H9 (cell line): ENCODE measurements at regions not wholly inside any gene's neighbourhood (a gene's known extent, or its start where the extent isn't known, plus 50 kb on each side); places are given as distances from the start of the nearest gene placed in this dataset.

Experiments used
- DNase-seq: peaks from one replicate; pipeline ENCODE4 v3.0.0-alpha.2; 2017
- H2AFZ ChIP-seq: one replicate; pipeline ENCODE4 v1.6.1; 2013; ENCODE audit warnings: mild to moderate bottlenecking, low read length, control low read depth, moderate library complexity
- H2AK5ac ChIP-seq: 2 replicates; pipeline ENCODE4 v1.6.1; 2013; ENCODE audit warnings: low read length, control low read depth, mixed read lengths; ENCODE audit not compliant: insufficient read length
- H2BK120ac ChIP-seq: one replicate; pipeline ENCODE4 v1.6.1; 2013; ENCODE audit warnings: low read depth, mild to moderate bottlenecking, low read length, control low read depth, inconsistent platforms; ENCODE audit not compliant: poor library complexity, severe bottlenecking
- H2BK12ac ChIP-seq: 2 replicates; pipeline ENCODE4 v1.6.1; 2013; ENCODE audit warnings: low read length, control low read depth, mixed read lengths, low read depth; ENCODE audit not compliant: insufficient read length
- H2BK15ac ChIP-seq: 2 replicates; pipeline ENCODE4 v1.6.1; 2013; ENCODE audit warnings: low read depth, low read length, control low read depth
- H2BK20ac ChIP-seq: one replicate; pipeline ENCODE4 v1.6.1; 2013; ENCODE audit warnings: low read depth, mild to moderate bottlenecking, low read length, control low read depth, inconsistent platforms; ENCODE audit not compliant: poor library complexity, severe bottlenecking
- H2BK5ac ChIP-seq: 2 replicates; pipeline ENCODE4 v1.6.1; 2013; ENCODE audit warnings: low read length, control low read depth, mixed read lengths; ENCODE audit not compliant: insufficient read length
- H3K14ac ChIP-seq: 2 replicates; pipeline ENCODE4 v1.6.1; 2013; ENCODE audit warnings: low read length, control low read depth; ENCODE audit not compliant: insufficient read depth
- H3K18ac ChIP-seq: 2 replicates; pipeline ENCODE4 v1.6.1; 2013; ENCODE audit warnings: low read depth, mild to moderate bottlenecking, mixed read lengths, low read length, control low read depth; ENCODE audit not compliant: insufficient read length
- H3K23ac ChIP-seq: 2 replicates; pipeline ENCODE4 v1.6.1; 2013; ENCODE audit warnings: low read length, control low read depth, mixed read lengths, low read depth; ENCODE audit not compliant: insufficient read length
- H3K23me2 ChIP-seq: 2 replicates; pipeline ENCODE4 v1.6.1; 2013; ENCODE audit warnings: low read depth, mild to moderate bottlenecking, mixed read lengths, low read length, control low read depth; ENCODE audit not compliant: insufficient read length, poor library complexity, severe bottlenecking
- H3K27ac ChIP-seq: 2 replicates; pipeline ENCODE4 v1.5.1; 2013; ENCODE audit warnings: low read length, control low read depth, mixed read lengths, low read depth; ENCODE audit not compliant: insufficient read length
- H3K27me3 ChIP-seq: 2 replicates; pipeline ENCODE4 v1.6.1; 2013; ENCODE audit warnings: low read length, control low read depth, inconsistent platforms; ENCODE audit not compliant: insufficient read depth
- H3K4ac ChIP-seq: 2 replicates; pipeline ENCODE4 v1.6.1; 2013; ENCODE audit warnings: low read depth, mild to moderate bottlenecking, control low read depth, inconsistent platforms, low read length, moderate library complexity
- H3K4me1 ChIP-seq: 2 replicates; pipeline ENCODE4 v1.6.1; 2013; ENCODE audit warnings: low read length, control low read depth, inconsistent platforms; ENCODE audit not compliant: insufficient read depth
- H3K4me2 ChIP-seq: 2 replicates; pipeline ENCODE4 v1.6.1; 2013; ENCODE audit warnings: low read length, control low read depth, mixed read lengths; ENCODE audit not compliant: insufficient read length, insufficient read depth
- H3K56ac ChIP-seq: 2 replicates; pipeline ENCODE4 v1.6.1; 2013; ENCODE audit warnings: low read depth, mild to moderate bottlenecking, mixed read lengths, low read length, control low read depth; ENCODE audit not compliant: insufficient read length
- H3K79me1 ChIP-seq: 2 replicates; pipeline ENCODE4 v1.6.1; 2013; ENCODE audit warnings: low read depth, mild to moderate bottlenecking, moderate library complexity, low read length, control low read depth, inconsistent platforms; ENCODE audit not compliant: insufficient read depth, poor library complexity, severe bottlenecking
- H3K79me2 ChIP-seq: 2 replicates; pipeline ENCODE4 v1.6.1; 2013; ENCODE audit warnings: low read length, control low read depth, inconsistent platforms; ENCODE audit not compliant: insufficient read depth
- H3K9ac ChIP-seq: 2 replicates; pipeline ENCODE4 v1.6.1; 2013; ENCODE audit warnings: low read length, control low read depth, mixed read lengths; ENCODE audit not compliant: insufficient read length; ENCODE audit errors: extremely low read depth
- H3K9me3 ChIP-seq: one replicate; pipeline ENCODE4 v1.6.1; 2013; ENCODE audit warnings: low read depth, low read length, inconsistent platforms; ENCODE audit not compliant: control insufficient read depth
- H3T11ph ChIP-seq: one replicate; pipeline ENCODE4 v1.6.1; 2013; ENCODE audit warnings: mild to moderate bottlenecking, low read length, control low read depth, inconsistent platforms
- H4K20me1 ChIP-seq: one replicate; pipeline ENCODE4 v1.6.1; 2013; ENCODE audit not compliant: control insufficient read depth, insufficient read length, insufficient read depth
- H4K5ac ChIP-seq: 2 replicates; pipeline ENCODE4 v1.6.1; 2013; ENCODE audit warnings: low read depth, mild to moderate bottlenecking, mixed read lengths, low read length, control low read depth; ENCODE audit not compliant: insufficient read length
- H4K8ac ChIP-seq: replicated peaks from 2 replicates; pipeline ENCODE4 v1.6.1; 2013; ENCODE audit warnings: low read length, control low read depth, mixed read lengths, low read depth; ENCODE audit not compliant: insufficient read length
- H4K91ac ChIP-seq: 2 replicates; pipeline ENCODE4 v1.6.1; 2013; ENCODE audit warnings: low read depth, mild to moderate bottlenecking, moderate library complexity, mixed read lengths, low read length, control low read depth; ENCODE audit not compliant: insufficient read length
- H3K27ac Mint-ChIP-seq, 3 experiments: 2 replicates in 2 of 3; 3 replicates in 1 of 3; pipeline ENCODE4 v1.8.0; 2020 to 2021; ENCODE audit warnings: mixed read lengths in 3 of 3, mild to moderate bottlenecking in 1 of 3, moderate library complexity in 1 of 3
- H3K27me3 Mint-ChIP-seq: 2 replicates; pipeline ENCODE4 v1.8.0; 2021; ENCODE audit warnings: low read depth, mild to moderate bottlenecking, moderate library complexity, mixed read lengths
- H3K36me3 Mint-ChIP-seq, 3 experiments: 2 replicates in 2 of 3; 3 replicates in 1 of 3; pipeline ENCODE4 v1.8.0; 2020 to 2021; ENCODE audit warnings: low read depth in 3 of 3, mixed read lengths in 3 of 3; ENCODE audit not compliant: insufficient read depth in 1 of 3
- H3K4me1 Mint-ChIP-seq, 2 experiments: 2 replicates each; pipeline ENCODE4 v1.8.0; 2020; ENCODE audit warnings: mixed read lengths in 2 of 2
- H3K4me3 Mint-ChIP-seq, 2 experiments: 2 replicates in 1 of 2; 3 replicates in 1 of 2; pipeline ENCODE4 v1.8.0; 2020 to 2021; ENCODE audit warnings: mild to moderate bottlenecking in 2 of 2, mixed read lengths in 2 of 2, moderate library complexity in 1 of 2
- H3K9me3 Mint-ChIP-seq, 2 experiments: 2 replicates in 1 of 2; 3 replicates in 1 of 2; pipeline ENCODE4 v1.8.0; 2020; ENCODE audit warnings: mild to moderate bottlenecking in 2 of 2, mixed read lengths in 2 of 2, moderate library complexity in 1 of 2
- WGBS: extraction: QIAGEN DNeasy Blood & Tissue Kit; methylation state at CpG from one replicate; pipeline ENCODE4 v1.1.7; 2013; ENCODE audit warnings: missing lambda C conversion rate, low lambda C conversion rate, mixed read lengths; ENCODE audit not compliant: insufficient read length; ENCODE audit errors: extremely low coverage; 5-methylcytosine and 5-hydroxymethylcytosine counted together
- TF ChIP-seq, protein P1 (sequence below): fragments of 200-600 bp; sonication (generic); conservative IDR thresholded peaks from 3 replicates; pipeline ENCODE4 v1.8.0; 2021; ENCODE audit warnings: antibody characterized with exemption, mild to moderate bottlenecking

DNA sequence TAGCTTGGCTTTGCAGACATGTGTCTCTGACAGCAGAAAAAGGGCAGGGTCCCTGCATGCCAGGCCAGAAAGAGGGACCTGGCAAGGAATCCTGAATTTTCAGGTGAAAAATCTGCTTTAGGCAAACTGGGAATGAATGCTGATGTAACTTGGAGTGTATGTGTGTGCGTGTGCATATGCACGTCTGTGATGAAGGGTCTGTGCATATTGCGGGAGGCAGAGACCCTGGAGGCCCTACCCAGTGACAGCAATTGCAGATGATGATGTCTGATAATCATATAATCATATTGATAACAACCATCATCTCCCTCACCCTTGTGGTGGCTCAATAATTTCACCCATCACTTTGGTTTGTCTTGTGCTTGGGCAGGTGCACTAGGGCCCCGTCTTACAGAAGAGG, 80.7 kb upstream of the SDK2 start:
- no peak overlapping the region for H3K18ac ChIP-seq
- H2BK120ac ChIP-seq = no peak overlapping the region
- H4K20me1 ChIP-seq = no peaks in the 10 kb centered on the region
- no peak overlapping the region for H3K4me3 Mint-ChIP-seq
- H3K23me2 ChIP-seq = no peaks in the 10 kb centered on the region
- TF ChIP-seq, protein P1, sequence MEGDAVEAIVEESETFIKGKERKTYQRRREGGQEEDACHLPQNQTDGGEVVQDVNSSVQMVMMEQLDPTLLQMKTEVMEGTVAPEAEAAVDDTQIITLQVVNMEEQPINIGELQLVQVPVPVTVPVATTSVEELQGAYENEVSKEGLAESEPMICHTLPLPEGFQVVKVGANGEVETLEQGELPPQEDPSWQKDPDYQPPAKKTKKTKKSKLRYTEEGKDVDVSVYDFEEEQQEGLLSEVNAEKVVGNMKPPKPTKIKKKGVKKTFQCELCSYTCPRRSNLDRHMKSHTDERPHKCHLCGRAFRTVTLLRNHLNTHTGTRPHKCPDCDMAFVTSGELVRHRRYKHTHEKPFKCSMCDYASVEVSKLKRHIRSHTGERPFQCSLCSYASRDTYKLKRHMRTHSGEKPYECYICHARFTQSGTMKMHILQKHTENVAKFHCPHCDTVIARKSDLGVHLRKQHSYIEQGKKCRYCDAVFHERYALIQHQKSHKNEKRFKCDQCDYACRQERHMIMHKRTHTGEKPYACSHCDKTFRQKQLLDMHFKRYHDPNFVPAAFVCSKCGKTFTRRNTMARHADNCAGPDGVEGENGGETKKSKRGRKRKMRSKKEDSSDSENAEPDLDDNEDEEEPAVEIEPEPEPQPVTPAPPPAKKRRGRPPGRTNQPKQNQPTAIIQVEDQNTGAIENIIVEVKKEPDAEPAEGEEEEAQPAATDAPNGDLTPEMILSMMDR = no peak
- H3K4me1 ChIP-seq = no peaks in the 10 kb centered on the region
- no peak overlapping the region for H3K27ac ChIP-seq
- no peak overlapping the region for H4K8ac ChIP-seq
- H3K27ac Mint-ChIP-seq = no peak overlapping the region
- H3K79me2 ChIP-seq = no peaks in the 10 kb centered on the region
- H3K4ac ChIP-seq = no peak overlapping the region
- H4K5ac ChIP-seq = no peak overlapping the region
- H3K36me3 Mint-ChIP-seq = no peaks in the 10 kb centered on the region
- H2BK15ac ChIP-seq = no peak overlapping the region
- no peaks in the 10 kb centered on the region for H3K27me3 ChIP-seq
- no peak overlapping the region for H3K23ac ChIP-seq
- H2AFZ ChIP-seq = no peak overlapping the region
- H3K27me3 Mint-ChIP-seq = peaks cover 34% of the 10 kb centered on the region
- H3K9me3 ChIP-seq = no peaks in the 10 kb centered on the region
- WGBS = no CpG with 5 or more reads among the region's 4 CpGs
- H2BK5ac ChIP-seq = no peak overlapping the region
- H3K56ac ChIP-seq = no peak overlapping the region
- H3K14ac ChIP-seq = no peak overlapping the region
- H2AK5ac ChIP-seq = no peak overlapping the region
- H3K4me1 Mint-ChIP-seq = peaks cover under 1 to 4% of the 10 kb centered on the region in 2 experiments; a peak in 2 of 4 replicates
- H3K79me1 ChIP-seq = no peaks in the 10 kb centered on the region
- H2BK12ac ChIP-seq = no peak overlapping the region
- H2BK20ac ChIP-seq = no peak overlapping the region
- no peak overlapping the region for H3K4me2 ChIP-seq
- H4K91ac ChIP-seq = no peak overlapping the region
- H3K9ac ChIP-seq = no peak overlapping the region
- no peak for DNase-seq
- peaks cover 0 to 7% of the 10 kb centered on the region in 2 experiments; a peak in 3 of 5 replicates for H3K9me3 Mint-ChIP-seq
- H3T11ph ChIP-seq = no peak overlapping the region
